ENCODE measurements at regions not wholly inside any gene's neighbourhood (a gene's known extent, or its start where the extent isn't known, plus 50 kb on each side); places are given as distances from the start of the nearest gene placed in this dataset.
"Not testable (repeated sequence)": the region's sequence is repeated elsewhere in the genome, so short reads cannot be mapped to it uniquely, and the experiment has no call there.

DNA sequence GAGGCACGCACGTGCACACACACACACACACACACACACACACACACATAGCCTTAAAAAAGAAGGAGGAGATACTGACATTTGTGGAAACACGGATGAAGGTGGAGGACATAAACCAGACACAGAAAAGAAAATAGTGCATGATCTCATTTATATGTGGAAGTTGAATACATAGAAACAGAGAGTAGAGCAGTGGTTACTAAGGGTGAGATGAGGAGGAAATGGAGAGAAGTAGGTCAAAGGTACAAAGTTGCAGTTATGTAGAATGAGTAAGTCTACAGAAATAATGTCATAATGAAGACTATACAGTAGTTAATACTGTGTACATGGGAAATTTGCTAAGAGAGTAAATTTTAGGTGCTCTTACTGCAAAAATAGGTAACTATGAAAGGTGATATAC, 412.2 kb upstream of the CDH9 start:
- no peak for ATAC-seq (ENCODE audit: low FRiP score)
- TF ChIP-seq, protein P1, sequence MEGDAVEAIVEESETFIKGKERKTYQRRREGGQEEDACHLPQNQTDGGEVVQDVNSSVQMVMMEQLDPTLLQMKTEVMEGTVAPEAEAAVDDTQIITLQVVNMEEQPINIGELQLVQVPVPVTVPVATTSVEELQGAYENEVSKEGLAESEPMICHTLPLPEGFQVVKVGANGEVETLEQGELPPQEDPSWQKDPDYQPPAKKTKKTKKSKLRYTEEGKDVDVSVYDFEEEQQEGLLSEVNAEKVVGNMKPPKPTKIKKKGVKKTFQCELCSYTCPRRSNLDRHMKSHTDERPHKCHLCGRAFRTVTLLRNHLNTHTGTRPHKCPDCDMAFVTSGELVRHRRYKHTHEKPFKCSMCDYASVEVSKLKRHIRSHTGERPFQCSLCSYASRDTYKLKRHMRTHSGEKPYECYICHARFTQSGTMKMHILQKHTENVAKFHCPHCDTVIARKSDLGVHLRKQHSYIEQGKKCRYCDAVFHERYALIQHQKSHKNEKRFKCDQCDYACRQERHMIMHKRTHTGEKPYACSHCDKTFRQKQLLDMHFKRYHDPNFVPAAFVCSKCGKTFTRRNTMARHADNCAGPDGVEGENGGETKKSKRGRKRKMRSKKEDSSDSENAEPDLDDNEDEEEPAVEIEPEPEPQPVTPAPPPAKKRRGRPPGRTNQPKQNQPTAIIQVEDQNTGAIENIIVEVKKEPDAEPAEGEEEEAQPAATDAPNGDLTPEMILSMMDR (IDR thresholded peaks at IDR 0.05): no peak
- no peak for DNase-seq (ENCODE audit: low spot score)

DNA sequence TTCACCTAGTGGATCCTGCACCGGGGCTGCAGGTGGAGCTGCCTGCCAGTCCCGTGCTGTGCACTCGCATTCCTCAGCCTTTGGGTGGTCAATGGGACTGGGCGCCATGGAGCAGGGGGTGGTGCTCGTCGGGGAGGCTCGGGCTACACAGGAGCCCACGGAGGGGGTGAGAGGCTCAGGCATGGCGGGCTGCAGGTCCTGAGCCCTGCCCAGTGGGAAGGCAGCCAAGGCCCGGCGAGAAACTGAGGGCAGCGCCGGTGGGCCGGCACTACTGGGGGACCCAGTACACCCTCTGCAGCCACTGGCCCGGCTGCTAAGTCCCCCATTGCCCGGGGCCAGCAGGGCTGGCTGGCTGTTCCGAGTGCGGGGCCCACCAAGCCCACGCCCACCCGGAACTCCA, 401.0 kb upstream of the CDH9 start:
- ATAC-seq (ENCODE audit: low FRiP score); DNase-seq (ENCODE audit: low spot score): not testable (repeated sequence)

DNA sequence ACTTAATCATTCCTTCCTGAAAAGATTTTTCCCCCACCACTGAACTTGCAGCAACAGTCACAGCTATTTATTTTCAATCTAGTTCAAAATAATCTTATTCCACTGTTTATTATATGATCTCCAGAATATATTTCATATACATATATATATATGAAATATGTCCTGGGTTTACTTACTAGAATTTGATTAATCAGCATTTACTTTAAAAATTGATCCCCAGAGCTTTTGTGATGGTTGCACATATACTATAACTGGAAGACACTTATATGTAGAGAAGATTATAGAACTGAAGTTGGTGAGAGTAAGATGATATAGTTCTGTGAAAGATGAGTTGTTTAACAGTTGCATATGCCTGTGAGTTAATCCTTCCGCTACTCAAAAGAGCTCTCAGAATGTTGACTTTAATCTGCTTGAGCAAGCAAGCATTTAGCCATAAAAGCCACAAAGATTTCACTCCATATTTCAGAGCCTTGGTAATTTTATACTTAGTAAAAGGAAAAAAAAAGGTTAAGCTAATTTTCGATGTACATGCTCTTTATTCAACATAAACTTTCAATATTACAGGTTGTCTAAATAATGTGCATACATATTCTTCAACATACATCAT, 399.3 kb upstream of the CDH9 start:
- DNase-seq (ENCODE audit: low spot score) (no peak), ATAC-seq (ENCODE audit: low FRiP score) (no peak)
- TF ChIP-seq, protein P1 (IDR thresholded peaks at IDR 0.05): no peak

DNA sequence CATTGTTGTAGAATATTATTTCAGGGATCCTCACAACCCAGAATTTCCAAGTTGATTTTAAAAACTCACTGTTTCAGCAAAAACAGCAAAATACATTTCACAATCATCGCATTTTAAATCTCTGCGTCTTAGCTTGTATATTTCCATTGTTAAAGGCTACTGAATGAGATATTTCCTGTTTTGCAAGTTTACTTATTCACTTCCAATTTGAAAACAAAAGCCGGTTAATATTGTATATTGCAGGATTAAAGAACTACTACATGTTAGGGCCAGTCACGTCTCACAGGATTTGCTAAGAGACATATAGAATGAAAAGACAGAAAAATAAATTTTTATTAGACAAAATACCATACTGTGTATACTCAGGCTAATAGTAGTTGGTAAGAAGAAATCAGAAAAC, 395.9 kb upstream of the CDH9 start:
- TF ChIP-seq, protein P1 (IDR thresholded peaks at IDR 0.05): no peak
- DNase-seq (ENCODE audit: low spot score): no peak
- ATAC-seq (ENCODE audit: low FRiP score): no peak

DNA sequence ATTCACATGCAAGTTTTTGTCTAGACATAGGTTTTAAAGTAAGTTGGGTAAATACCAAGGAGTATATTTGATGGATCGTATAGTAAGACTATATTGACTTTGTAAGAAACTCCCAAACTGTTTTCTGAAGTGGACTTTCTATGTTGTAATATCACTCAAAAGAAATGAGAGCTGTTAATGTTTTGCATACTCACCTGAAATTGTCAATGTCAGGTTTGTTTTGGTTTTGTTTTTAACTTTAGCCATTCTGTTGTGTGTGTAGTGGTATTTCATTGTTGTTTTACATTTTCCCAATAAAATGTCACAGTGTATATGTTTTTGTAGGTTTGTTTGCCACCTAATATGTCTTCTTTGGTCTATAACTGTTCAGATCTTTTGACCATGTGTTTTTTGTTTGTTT, 375.7 kb upstream of the CDH9 start:
- TF ChIP-seq, protein P1 (IDR thresholded peaks at IDR 0.05): no peak

DNA sequence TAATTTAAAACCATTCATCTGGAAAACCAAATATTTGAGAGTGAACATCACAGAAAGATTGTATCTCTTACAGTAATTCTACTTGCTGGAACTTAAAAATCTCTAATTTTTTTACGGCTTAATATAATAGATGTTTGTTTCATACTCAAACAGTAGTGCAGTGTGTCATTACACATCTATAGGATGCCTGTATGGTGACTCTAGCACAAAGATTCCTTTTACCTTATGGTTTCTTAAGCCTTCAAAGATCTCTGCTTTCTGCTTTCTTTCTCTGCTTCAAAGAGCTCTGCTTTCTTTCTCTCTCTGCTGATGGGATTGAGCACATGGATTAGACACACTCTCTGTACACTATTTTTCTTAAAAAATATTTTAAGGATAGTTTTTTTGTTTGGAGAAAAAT, 374.0 kb upstream of the CDH9 start:
- DNase-seq (ENCODE audit: low spot score) (no peak), ATAC-seq (ENCODE audit: low FRiP score) (no peak)
- TF ChIP-seq, protein P1 (IDR thresholded peaks at IDR 0.05): no peak

More for the DNA sequence above, 375.7 kb upstream of the CDH9 start:
- ATAC-seq (ENCODE audit: low FRiP score) (no peak), DNase-seq (ENCODE audit: low spot score) (no peak)

DNA sequence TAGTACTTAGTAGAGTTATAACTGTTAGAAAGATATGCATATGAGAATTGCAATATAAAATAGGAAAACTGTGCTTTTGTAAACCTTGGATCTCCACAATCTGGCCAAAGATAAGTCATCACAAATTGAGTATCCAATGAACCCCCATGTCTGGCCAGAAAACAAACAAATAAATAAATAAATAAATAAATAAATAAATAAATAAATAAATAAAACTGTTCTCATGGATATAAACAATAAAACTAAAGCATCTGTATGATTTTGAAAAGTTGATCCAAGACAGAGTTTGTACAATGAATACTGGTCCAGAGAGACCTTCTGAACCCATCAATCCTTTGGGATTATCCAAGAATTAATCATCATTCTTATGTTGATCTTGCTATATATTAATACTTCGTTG, 367.6 kb upstream of the CDH9 start:
- TF ChIP-seq, protein P1 (IDR thresholded peaks at IDR 0.05): no peak
- ATAC-seq (ENCODE audit: low FRiP score) (no peak), DNase-seq (ENCODE audit: low spot score) (no peak)
